HEK293 (cell line): ENCODE measurements at regions not wholly inside any gene's neighbourhood (a gene's known extent, or its start where the extent isn't known, plus 50 kb on each side); places are given as distances from the start of the nearest gene placed in this dataset.

ENCODE experiments used
- CTCF ChIA-PET: fragments of 350-600 bp; formaldehyde crosslinking; extraction: SDS; loops from one replicate; lab custom pipeline; 2021; ENCODE audit warnings: antibody characterized with exemption; lab: Yijun Ruan, JAX
- POLR2A ChIA-PET: fragments of 300-600 bp; formaldehyde crosslinking; extraction: SDS; loops from one replicate; lab custom pipeline; 2020; ENCODE audit warnings: antibody characterized with exemption, inconsistent platforms; lab: Yijun Ruan, JAX
- H3K27ac ChIP-seq: fragments of 200-500 bp; sonication (Bioruptor generic); 2 replicates; pipeline ENCODE4 v1.5.1; 2014; ENCODE audit warnings: low read depth, low read length, control low read depth, inconsistent platforms; ENCODE audit errors: extremely low read depth
- H3K36me3 ChIP-seq, 2 experiments: fragments of 200-500 bp in 1 of 2; sonication (Bioruptor generic) in 1 of 2; 1 replicate in 1 of 2; 2 replicates in 1 of 2; pipeline ENCODE4 v1.5.1; 2014 to 2017; ENCODE audit warnings: inconsistent platforms in 2 of 2, low read length in 2 of 2; ENCODE audit not compliant: control insufficient read depth in 2 of 2, insufficient read depth in 1 of 2
- H3K4me1 ChIP-seq: fragments of 200-500 bp; sonication (Bioruptor generic); 2 replicates; pipeline ENCODE4 v1.5.1; 2014; ENCODE audit warnings: mild to moderate bottlenecking, low read length, inconsistent platforms; ENCODE audit not compliant: control insufficient read depth, insufficient read depth
- H3K4me3 ChIP-seq: 2 replicates; pipeline ENCODE4 v1.5.1; 2011; ENCODE audit warnings: low read depth, mild to moderate bottlenecking, control low read depth, low read length, moderate library complexity
- H3K9me3 ChIP-seq: fragments of 200-500 bp; sonication (Bioruptor generic); 2 replicates; pipeline ENCODE4 v1.5.1; 2014; ENCODE audit warnings: low read depth, low read length, inconsistent platforms; ENCODE audit not compliant: control insufficient read depth, insufficient read depth
- BCL6B ChIP-seq: fragments of 450-650 bp; formaldehyde crosslinking; IDR thresholded peaks from 2 replicates; pipeline ENCODE4 v1.5.1; 2017; ENCODE audit warnings: missing biosample characterization, missing genetic modification characterization
- CTCF ChIP-seq: fragments of 450-650 bp; formaldehyde crosslinking; IDR thresholded peaks from 2 replicates; pipeline ENCODE4 v1.5.1; 2016; ENCODE audit warnings: missing biosample characterization, missing genetic modification characterization
- KLF16 ChIP-seq: fragments of 450-650 bp; formaldehyde crosslinking; IDR thresholded peaks from 2 replicates; pipeline ENCODE4 v1.5.1; 2017; ENCODE audit warnings: missing biosample characterization, missing genetic modification characterization
- OVOL3 ChIP-seq: fragments of 450-650 bp; formaldehyde crosslinking; IDR thresholded peaks from 2 replicates; pipeline ENCODE4 v1.5.1; 2016; ENCODE audit warnings: missing biosample characterization, missing genetic modification characterization
- PRDM1 ChIP-seq: fragments of 450-650 bp; formaldehyde crosslinking; IDR thresholded peaks from 2 replicates; pipeline ENCODE4; 2016; ENCODE audit warnings: missing biosample characterization, missing genetic modification characterization
- PRDM2 ChIP-seq: fragments of 450-650 bp; formaldehyde crosslinking; IDR thresholded peaks from 2 replicates; pipeline ENCODE4 v1.5.1; 2016; ENCODE audit warnings: missing biosample characterization, missing genetic modification characterization, borderline replicate concordance
- REST ChIP-seq: fragments of 450-650 bp; formaldehyde crosslinking; IDR thresholded peaks from 2 replicates; pipeline ENCODE4 v1.5.1; 2016; ENCODE audit warnings: missing biosample characterization, missing genetic modification characterization
- ZBTB48 ChIP-seq: fragments of 450-650 bp; formaldehyde crosslinking; IDR thresholded peaks from 2 replicates; pipeline ENCODE4 v1.5.1; 2016; ENCODE audit warnings: missing biosample characterization, missing genetic modification characterization
- ZNF169 ChIP-seq: fragments of 450-650 bp; formaldehyde crosslinking; IDR thresholded peaks from 2 replicates; pipeline ENCODE4 v1.5.1; 2016; ENCODE audit warnings: missing biosample characterization, missing genetic modification characterization
- ZNF248 ChIP-seq: fragments of 450-650 bp; formaldehyde crosslinking; IDR thresholded peaks from 2 replicates; pipeline ENCODE4 v1.5.1; 2017; ENCODE audit warnings: missing biosample characterization, missing genetic modification characterization
- ZNF341 ChIP-seq: fragments of 450-650 bp; formaldehyde crosslinking; IDR thresholded peaks from 2 replicates; pipeline ENCODE4; 2016; ENCODE audit warnings: low read depth, missing biosample characterization, missing genetic modification characterization
- ZNF423 ChIP-seq: fragments of 450-650 bp; formaldehyde crosslinking; IDR thresholded peaks from 2 replicates; pipeline ENCODE4 v1.5.1; 2016; ENCODE audit warnings: missing biosample characterization, missing genetic modification characterization
- ZNF530 ChIP-seq: fragments of 450-650 bp; formaldehyde crosslinking; IDR thresholded peaks from 2 replicates; pipeline ENCODE4 v1.5.1; 2016; ENCODE audit warnings: low read depth, missing biosample characterization, missing genetic modification characterization
- ZNF549 ChIP-seq: fragments of 450-650 bp; IDR thresholded peaks from 2 replicates; pipeline ENCODE4 v1.5.1; 2018; ENCODE audit warnings: missing biosample characterization, missing genetic modification characterization, mild to moderate bottlenecking, inconsistent platforms, moderate library complexity
- ZNF561 ChIP-seq: fragments of 450-650 bp; IDR thresholded peaks from 2 replicates; pipeline ENCODE4 v1.5.1; 2018; ENCODE audit warnings: missing biosample characterization, missing genetic modification characterization, borderline replicate concordance
- ZNF747 ChIP-seq: fragments of 450-650 bp; formaldehyde crosslinking; IDR thresholded peaks from 2 replicates; pipeline ENCODE4 v1.5.1; 2016; ENCODE audit warnings: missing biosample characterization, missing genetic modification characterization
- ZNF76 ChIP-seq: fragments of 450-650 bp; formaldehyde crosslinking; IDR thresholded peaks from 2 replicates; pipeline ENCODE4; 2016; ENCODE audit warnings: low read depth, missing biosample characterization, missing genetic modification characterization, borderline replicate concordance
- ZNF768 ChIP-seq: fragments of 450-650 bp; formaldehyde crosslinking; IDR thresholded peaks from 2 replicates; pipeline ENCODE4 v1.5.1; 2018; ENCODE audit warnings: missing biosample characterization, mild to moderate bottlenecking, missing genetic modification characterization
- TF ChIP-seq, protein P1 (sequence below): fragments of 450-650 bp; formaldehyde crosslinking; IDR thresholded peaks from 2 replicates; pipeline ENCODE4 v1.5.1; 2016; ENCODE audit warnings: missing biosample characterization, missing genetic modification characterization, low read depth

DNA sequence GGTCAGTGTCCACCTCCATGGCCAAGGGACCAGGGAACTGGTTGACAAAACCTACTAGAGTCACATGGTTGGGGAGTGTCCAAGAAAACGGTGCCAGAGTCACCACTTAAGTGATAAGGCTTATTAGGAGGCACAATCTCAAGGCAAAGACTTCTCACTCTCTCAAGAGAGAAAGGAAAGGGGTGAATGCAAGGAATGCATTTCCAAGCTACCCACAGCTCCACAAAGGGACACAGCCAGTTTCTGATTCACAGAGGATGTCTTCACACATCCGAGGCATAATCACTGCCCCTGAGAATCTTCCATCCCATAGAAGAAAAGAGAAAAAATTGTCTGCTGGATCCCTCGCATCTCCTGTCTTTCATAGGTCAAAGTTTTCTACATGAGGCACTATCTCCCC lies 269.3 kb downstream of the TNS1 start:
- Histone ChIP-seq H3K27ac (no peak overlapping the region), H3K36me3 (no peaks in the 10 kb centered on the region), H3K9me3 (no peaks in the 10 kb centered on the region), H3K4me1 (no peaks in the 10 kb centered on the region), H3K4me3 (no peak overlapping the region)
- ChIA-PET CTCF (no interaction called here), POLR2A (no interaction called here)
- TF ChIP-seq BCL6B (tag by site-specific recombination) (no peak), ZBTB48 (tag by site-specific recombination) (no peak), OVOL3 (tag by site-specific recombination) (no peak), ZNF561 (no peak), ZNF248 (tag by site-specific recombination) (no peak), ZNF768 (no peak), ZNF76 (tag by site-specific recombination) (no peak), PRDM2 (tag by site-specific recombination) (no peak), ZNF423 (tag by site-specific recombination) (no peak), CTCF (tag by site-specific recombination) (no peak), ZNF169 (tag by site-specific recombination) (no peak), ZNF747 (tag by site-specific recombination) (no peak)
- TF ChIP-seq, protein P1, sequence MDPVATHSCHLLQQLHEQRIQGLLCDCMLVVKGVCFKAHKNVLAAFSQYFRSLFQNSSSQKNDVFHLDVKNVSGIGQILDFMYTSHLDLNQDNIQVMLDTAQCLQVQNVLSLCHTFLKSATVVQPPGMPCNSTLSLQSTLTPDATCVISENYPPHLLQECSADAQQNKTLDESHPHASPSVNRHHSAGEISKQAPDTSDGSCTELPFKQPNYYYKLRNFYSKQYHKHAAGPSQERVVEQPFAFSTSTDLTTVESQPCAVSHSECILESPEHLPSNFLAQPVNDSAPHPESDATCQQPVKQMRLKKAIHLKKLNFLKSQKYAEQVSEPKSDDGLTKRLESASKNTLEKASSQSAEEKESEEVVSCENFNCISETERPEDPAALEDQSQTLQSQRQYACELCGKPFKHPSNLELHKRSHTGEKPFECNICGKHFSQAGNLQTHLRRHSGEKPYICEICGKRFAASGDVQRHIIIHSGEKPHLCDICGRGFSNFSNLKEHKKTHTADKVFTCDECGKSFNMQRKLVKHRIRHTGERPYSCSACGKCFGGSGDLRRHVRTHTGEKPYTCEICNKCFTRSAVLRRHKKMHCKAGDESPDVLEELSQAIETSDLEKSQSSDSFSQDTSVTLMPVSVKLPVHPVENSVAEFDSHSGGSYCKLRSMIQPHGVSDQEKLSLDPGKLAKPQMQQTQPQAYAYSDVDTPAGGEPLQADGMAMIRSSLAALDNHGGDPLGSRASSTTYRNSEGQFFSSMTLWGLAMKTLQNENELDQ (tag by site-specific recombination) = no peak

DNA sequence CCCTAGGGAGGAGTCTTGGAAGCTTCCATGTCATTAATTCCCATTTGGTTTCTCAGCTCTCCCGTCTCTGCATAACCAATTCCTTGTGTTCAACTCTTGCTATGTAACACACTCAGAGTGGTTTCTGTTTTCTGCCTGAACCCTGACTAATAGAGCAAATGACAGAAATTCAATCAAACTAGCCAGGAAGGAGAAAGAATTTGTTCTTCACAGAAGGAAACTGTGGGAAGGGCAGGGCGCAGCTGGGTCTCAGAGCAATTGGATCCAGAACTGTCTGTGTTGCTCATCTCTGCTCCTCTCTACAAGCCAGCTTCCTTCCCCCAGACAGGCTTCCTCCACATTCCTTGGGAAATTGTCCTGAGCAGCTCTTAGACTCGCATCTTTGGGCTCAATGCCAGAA lies 269.8 kb downstream of the TNS1 start:
- CTCF ChIA-PET = interaction anchor here (1.8 kb wide), 1 partner anchor 20 kb away, joined by 4 read pairs; no protein-coding TSS in a partner anchor
- Histone ChIP-seq H3K27ac (no peak overlapping the region), H3K36me3 (no peaks in the 10 kb centered on the region), H3K4me1 (no peaks in the 10 kb centered on the region), H3K4me3 (no peak overlapping the region), H3K9me3 (no peaks in the 10 kb centered on the region)
- POLR2A ChIA-PET = interaction anchor here (0.9 kb wide), 1 partner anchor 1037 kb away, joined by 3 read pairs; the partner anchor contains the start of gene IGFBP5
- TF ChIP-seq KLF16 (tag by site-specific recombination) (no peak), REST (no peak), ZNF530 (tag by site-specific recombination) (no peak), PRDM1 (no peak), ZNF549 (tag by site-specific recombination) (no peak), ZNF341 (no peak)
